ENCODE measurements at regions not wholly inside any gene's neighbourhood (a gene's known extent, or its start where the extent isn't known, plus 50 kb on each side); places are given as distances from the start of the nearest gene placed in this dataset.

- no peak for TF ChIP-seq CTCF (IDR thresholded peaks at IDR 0.05)
- no peak for TF ChIP-seq POLR2A (IDR thresholded peaks at IDR 0.05)
Measured at GRCh38 chr20:60482221-60483008, 524.2 kb downstream of the CDH26 start.

Measured in lower leg skin (tissue), 3 donors.